ENCODE measurements at regions not wholly inside any gene's neighbourhood (a gene's known extent, or its start where the extent isn't known, plus 50 kb on each side); places are given as distances from the start of the nearest gene placed in this dataset.

DNA sequence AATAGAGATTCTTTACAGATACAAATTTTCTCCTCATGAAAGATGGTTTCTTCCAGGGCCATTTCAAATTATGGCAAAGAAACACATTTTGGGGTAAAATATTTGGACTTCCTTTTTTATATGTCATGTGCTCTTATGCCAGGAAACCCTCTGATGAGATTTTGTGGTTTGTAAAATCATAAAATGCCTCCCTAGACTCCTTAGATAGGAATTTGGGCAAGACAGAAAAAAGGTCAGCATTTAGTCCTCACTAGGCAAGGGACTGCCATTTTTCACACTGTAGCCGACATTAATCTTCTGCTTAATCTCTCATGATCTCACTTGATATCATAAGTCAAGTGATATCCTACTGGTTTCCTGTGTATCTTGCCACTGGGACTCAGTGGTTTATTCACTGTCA lies 286.4 kb downstream of the ARHGAP12 start:
- DNase-seq: no peak

- no peak for DNase-seq
Measured at GRCh38 chr10:31635415-31636065, 293.1 kb downstream of the ARHGAP12 start.

DNA sequence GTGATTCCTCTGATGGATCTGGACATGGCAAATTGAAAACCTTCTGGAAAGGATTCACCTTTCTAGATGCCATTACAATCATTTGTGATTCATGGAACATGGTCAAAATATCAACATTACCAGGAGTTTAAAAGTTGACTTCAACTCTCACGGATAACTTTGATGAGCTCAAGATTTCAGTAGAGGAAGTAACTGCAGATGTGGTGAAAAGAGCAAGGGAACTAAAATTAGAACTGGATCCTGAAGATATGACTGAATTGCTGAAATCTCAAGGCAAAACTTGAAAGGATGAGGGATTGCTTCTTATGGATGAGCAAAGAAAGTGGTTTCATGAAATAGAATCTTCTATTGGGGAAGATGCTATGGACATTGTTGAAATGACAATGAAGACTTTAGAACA lies 293.6 kb downstream of the ARHGAP12 start:
- DNase-seq: no peak

DNA sequence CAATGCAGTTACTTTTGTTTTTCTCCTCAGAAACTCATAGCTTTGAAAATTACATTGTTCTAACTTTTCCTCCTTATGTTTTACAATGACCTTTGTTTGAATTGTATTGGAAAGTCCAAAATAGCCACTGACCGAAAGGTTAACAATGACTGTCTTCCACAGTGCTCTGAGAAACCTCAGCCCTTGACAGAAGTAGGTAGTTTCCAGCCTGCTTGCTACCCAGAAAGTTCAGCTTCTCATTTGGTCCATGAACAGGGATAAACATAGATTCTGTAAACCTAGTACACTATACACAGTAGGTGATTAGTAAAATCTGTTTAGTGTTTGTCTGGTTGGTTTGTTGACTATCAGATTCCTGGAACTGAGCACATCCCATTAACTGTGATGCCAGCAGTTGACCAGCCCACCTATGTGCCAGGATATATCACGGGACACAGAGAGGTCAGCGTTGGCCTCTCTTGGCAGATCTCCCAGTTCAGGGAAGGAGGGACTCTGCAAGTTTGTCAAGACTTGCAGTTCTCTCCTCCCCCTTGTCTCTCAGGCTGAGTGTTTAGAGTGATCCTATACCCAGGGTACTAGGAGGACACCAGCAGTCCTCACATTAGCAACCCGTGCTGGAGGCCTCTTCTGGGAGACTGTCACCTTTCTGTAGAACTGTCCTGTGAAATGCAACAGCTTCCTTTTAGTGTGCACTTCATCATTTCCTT lies 297.6 kb downstream of the ARHGAP12 start:
- DNase-seq: peak; percentile 31

DNA sequence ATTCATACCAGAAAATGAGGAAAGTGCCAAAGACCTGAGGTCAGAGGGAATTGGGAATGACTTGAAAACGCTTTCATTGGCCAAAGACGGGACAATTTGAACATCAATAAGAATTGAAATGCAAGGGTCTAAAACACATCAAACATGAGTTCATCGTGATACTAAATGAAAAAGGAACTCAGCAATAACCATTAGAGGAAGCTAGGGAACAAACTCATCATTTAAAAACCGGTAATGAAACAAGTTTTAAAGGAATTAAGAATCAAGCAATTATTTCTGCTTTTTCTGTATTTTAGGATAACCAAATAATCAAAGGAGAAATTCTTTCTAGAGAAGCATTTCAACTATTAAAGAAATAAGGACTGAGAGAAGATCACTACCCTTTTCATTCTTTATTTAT lies 303.1 kb downstream of the ARHGAP12 start:
- DNase-seq: no peak

GRCh38 chr10:31624611-31625010 lies 304.0 kb downstream of the ARHGAP12 start:
- no peak for DNase-seq

- no peak for DNase-seq
Measured at GRCh38 chr10:31623947-31624346, 304.7 kb downstream of the ARHGAP12 start.

DNA sequence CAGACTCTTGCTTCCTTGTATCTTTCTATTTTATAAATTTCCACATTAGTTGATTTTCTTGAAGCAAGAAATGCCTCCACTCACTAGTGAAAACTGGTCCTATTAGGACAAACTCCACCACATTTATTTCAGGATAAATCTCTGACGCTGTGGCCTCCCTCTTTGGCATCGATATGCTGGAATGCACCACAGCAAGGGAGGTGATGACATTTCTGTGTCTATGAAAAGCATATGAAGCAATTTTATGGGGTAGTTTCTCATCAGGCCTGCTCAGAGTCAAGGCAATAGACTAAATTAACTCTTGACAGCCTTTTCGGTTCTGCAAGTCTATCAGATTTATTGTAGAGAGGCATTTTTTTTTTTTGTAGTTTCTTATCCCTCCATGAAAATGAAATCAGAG lies 304.4 kb downstream of the ZEB1 start:
- DNase-seq: peak; percentile 41

DNA sequence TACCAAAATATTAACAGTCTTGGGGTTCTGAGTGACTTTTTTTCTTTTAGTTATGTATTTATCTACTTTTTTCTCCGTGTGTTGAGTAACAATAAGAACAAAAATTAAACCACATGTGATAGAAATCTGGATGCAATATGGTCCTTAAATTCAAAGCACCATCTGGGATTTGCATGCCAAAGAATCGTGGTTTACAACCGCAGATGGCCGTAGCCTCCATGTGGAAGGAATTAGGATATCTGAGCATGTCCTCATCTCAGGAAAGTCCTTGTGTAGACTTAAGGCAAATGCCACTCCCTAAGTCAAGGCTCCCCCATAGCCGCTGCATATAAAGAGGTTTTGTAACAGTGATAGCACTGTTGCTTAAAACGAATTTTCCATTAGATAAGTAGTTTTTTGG lies 304.0 kb downstream of the ZEB1 start:
- peak; percentile 68 for DNase-seq

GRCh38 chr10:31621733-31622132 lies 302.7 kb downstream of the ZEB1 start:
- DNase-seq: no peak

DNA sequence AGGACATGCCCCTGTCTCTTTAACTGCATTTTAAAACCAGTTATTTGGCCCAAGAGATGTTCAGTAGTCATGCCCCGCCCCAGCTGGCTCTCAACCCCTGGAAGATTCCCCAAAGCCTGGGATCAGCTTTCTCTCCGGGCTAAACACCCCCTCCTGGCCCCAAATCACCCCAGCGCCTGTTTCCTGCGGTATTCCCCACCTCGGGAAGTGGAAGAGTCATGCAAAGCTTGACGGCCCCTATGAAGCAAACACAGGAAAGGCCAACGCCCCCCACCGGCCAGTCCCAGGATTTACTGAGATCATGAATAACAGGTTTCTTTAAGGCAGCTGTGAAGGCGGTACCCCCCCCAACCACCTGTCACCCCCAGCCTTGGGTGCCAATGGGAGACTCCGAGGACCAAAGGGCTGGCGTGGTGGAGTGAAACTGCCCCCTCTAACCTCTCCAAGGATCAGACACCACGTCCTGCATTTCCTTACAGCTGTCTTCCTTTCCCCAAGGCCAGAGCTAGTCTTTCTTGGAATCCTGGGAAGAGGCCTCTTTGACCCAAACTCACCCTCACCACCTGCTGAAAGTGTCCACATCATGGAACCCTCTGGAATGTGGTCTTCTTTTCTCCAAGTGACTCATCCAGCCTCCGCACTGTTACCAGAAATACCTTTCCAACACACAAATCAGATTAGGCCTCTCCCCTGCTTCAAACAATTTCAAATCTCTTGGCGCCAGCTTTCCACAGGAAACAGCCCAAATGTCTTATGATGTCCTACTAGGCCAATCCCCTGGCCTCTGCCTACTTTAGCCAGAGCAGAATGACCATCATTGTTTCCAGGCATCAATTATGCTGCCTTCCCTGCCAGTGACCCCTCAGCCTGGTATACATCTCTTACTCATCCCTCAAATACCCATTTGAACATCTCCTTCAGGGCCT lies 301.5 kb downstream of the ZEB1 start:
- DNase-seq: peak; percentile 86

DNA sequence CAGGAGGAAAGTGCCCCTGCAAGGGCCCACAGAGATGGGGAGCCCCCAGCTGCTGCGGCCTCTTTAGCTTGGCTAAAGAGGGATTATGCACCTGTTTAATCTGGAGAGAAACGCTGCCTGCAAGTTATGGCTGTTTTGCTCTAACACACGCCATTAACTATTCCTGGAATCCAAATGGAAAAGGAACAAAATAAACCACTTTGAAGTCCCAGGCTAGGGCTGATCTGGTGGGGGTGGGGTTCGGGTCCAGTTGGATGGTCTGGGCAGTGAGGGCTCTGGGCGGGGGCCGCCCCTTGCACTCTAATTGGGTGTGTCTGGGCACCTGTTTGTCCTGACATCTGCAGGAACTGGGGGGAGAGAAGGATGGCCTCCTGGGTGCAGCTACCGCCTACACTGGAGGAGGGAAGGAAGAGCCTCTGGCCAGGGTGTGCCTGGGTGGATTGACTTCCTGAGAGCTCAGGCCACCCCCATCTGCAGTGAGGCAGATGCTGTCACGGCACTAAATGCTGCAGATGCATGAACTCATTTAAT lies 300.6 kb downstream of the ZEB1 start:
- DNase-seq: peak; percentile 84

- DNase-seq: peak; percentile 55
Measured at GRCh38 chr10:31618541-31619291, 299.7 kb downstream of the ZEB1 start.

DNA sequence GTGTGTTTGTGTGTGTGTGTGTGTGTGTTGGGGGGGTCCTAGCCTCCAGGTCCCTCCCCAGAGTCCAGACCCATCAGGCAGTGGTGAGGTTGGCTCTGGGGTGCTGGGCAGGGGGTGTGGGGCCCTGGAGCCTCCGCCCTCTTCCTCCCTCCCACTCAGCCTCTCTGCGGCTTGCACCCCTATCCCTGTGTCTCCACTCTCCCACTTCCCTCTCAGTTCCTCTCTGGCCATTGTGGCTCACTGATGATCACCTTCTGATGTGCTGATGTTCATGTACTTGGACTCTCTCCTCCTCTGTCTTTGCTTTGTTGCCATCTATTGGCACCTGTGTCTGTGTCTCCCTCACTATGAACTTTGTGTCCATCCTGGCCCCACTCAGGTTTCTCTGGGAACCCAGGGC lies 298.7 kb downstream of the ZEB1 start:
- no peak for DNase-seq

GRCh38 chr10:31617133-31617532 lies 298.1 kb downstream of the ZEB1 start:
- DNase-seq: no peak

DNA sequence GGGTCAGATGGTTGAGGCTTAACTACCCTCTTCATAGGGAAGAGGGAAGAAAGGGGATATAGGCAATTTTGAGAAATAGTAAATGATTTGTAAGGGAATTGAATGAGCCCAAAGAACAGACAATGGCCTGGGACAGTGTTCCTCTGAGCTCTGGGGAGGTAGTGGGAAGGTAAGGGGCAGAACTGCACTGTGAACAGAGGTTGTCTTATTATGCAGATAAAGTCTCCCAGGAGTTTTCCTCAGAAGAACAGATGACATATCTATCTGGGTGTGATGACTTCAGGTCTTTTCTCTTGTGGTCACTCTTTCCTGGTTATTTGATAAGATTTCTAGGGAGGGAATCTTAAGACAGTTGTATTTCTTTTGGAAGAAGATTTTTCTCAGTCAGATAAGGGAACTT lies 296.1 kb downstream of the ZEB1 start:
- no peak for DNase-seq

GRCh38 chr10:31614611-31615010 lies 295.6 kb downstream of the ZEB1 start:
- DNase-seq: no peak

DNA sequence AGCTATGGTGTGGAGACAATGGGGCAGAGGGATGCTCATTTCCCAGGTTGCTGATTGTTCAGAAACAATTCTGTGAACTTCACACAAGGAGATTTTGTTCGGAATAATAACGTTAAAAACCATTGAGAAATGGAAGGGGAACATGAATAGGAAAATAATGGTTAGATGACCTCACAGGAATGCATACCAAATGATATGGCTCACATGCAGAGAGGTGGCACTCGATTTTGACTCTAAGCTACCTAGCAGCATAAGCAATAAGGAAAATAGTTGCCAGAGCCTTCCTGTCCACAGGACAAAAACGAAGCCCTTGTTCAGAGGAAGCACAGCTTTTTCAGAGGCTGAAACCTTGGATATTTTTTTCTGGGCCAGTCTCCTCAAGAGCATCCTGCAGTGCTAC lies 293.1 kb downstream of the ZEB1 start:
- no peak for DNase-seq

DNA sequence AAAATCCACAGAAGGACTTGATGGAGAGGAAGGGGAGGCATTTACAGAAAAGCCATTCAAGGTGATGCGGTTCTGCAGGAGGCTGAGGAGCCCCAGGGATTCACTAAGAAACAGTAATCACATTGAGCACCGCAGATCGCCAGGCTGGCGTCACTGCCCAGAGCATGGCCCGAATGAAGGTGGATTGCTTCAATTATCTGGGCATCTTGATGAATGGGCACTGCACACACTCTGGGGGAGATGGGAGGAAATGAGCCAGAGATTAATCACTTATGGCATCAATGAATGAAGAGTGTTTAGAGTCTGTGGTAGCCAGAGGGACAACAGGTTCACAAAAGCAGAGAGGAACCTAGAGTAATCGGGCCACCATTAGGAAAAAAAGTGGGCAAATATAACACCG lies 292.1 kb downstream of the ZEB1 start:
- no peak for DNase-seq

DNA sequence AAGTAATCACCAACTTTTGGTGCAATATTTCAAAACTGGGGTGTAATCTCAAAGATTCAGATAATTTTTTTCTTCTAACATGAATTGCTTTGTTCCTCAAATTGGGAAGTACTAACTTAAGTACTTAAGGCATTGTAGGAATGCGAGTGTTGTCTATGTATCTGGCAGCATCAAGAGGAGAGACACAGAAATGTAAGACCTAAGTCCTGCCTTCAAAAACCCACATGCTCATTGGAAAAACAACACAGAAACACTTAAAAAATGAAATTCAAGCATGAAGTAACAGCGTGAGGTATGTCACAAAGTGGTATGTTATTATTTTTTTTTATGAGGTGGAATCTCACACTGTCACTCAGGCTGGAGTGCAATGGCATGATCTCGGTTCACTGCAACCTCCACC lies 288.5 kb downstream of the ZEB1 start:
- no peak for DNase-seq

- no peak for DNase-seq
Measured at GRCh38 chr10:31606841-31607240, 287.8 kb downstream of the ZEB1 start.

- no peak for DNase-seq
Measured at GRCh38 chr10:31605861-31606525, 287.0 kb downstream of the ZEB1 start.

Data from tongue (tissue), 1 donor.